Pulmonary artery endothelial cell (primary cell): ENCODE measurements at regions not wholly inside any gene's neighbourhood (a gene's known extent, or its start where the extent isn't known, plus 50 kb on each side); places are given as distances from the start of the nearest gene placed in this dataset.

Source experiments
- DNase-seq: peaks from one replicate; pipeline ENCODE4 v3.0.0-alpha.2; 2011; ENCODE audit warnings: low read depth, low spot score

GRCh38 chr2:72004201-72004915 lies 143.3 kb downstream of the CYP26B1 start:
- DNase-seq: no peak

DNA sequence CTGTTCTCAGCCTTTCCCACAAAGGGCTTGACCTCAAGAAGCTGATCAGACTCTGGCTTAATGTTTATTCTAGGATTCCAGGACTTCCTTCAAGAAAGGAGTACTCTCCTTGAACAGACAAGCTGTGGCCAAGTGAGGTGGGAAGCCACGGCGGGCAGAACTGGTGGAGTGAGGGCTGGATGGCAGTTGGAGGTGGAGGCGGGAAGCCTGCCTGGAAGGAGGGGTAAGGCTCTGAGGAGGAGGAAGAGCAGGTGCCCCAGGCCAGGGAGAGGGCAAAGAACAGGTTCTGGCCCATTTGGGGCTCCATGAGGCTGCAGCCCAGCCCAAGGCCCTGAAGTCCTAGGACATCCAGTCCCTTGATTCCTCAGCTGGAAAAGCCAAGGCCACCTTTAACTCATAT lies 143.9 kb downstream of the CYP26B1 start:
- no peak for DNase-seq

- DNase-seq: no peak
Observed at GRCh38 chr2:72003124-72003523, 144.5 kb downstream of the CYP26B1 start.

- no peak for DNase-seq
Observed at GRCh38 chr2:72001937-72002690, 145.5 kb downstream of the CYP26B1 start.

DNA sequence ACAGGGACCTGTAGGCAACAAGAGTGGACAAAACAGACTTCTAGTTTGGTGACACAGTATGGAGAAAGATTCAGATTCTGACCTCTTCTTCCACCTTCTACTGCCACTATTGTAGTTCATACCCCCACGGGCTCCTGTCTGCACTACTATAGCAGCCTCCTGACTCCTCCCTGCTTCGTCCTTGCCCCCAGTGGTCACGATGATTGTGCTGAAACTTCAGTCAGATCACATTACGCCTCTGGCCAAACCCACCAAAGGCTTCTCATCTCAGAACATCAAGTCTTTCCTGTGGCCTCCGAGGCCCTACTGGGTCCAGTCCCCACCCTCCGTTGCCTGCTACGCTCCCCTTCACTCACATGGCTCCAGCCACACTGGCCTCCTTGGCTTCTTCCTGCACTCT lies 147.6 kb downstream of the CYP26B1 start:
- no peak for DNase-seq

GRCh38 chr2:71999580-71999979 lies 148.1 kb downstream of the CYP26B1 start:
- DNase-seq: no peak

DNA sequence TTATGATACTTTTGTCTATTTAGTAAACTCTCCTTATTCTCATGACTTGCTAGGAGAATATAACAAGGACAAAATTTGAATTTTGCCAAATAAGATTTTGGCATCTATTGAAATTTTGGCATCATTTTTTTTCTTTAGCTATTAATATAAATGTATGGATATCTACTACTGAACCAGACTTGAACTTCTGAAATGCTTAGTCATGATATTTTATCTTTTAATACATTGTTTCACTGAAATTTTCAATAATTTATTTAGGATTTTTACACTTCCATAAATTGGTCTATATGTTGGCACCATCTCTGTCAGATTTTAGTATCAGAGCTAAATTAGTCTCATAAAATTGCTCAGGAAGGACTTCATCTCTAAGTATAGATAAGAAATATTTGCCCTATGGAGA lies 149.8 kb downstream of the CYP26B1 start:
- DNase-seq: no peak

DNA sequence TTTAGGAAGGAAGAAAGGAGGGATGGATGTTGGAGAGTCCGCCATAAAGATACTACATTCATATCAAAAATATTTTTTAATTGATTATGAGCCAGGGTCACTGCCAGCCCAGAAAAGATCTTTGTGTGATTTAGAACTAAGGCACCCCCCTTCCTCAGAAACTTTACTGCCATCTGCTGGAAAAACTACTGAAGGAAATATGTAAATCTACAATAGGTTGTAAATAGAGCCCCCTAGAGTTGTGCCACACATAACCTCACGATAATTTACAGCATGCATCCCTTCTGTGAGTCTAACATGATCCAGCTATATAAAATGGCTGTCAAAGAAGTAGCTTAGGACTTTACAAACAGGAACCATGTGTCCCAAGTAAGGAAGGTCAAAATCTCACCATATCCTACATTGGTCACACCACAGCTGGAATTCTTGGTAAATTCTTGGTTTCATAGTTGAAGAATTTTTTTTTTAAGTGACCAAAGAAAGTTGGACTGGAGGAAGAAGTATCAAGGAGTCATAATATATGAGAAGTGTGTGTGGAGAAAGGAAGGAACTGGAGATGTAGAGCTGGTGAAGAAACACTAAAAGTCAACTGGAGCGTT lies 152.5 kb downstream of the CYP26B1 start:
- DNase-seq: no peak

GRCh38 chr2:71992036-71992435 lies 155.6 kb downstream of the CYP26B1 start:
- no peak for DNase-seq

DNA sequence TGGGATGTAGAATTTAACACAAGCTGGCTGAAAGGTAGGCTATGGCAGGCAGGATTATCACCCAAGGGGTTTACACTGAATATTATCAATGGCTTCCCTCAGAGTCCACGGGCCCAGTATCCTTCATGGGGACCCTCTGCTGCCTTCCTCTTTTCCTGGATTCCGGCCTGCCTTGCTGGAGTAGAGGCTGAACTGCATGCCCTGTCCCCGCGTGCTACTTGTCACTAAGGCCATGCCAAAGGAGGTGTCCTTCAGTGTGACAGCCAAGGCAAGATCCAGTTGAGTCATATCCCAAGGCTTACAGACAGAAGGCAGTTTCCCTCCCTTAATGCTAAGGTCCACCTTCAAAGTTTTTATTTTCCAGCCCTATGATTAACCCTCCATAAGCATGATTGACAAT lies 156.3 kb downstream of the CYP26B1 start:
- no peak for DNase-seq

- DNase-seq: no peak
Observed at GRCh38 chr2:71990826-71991225, 156.8 kb downstream of the CYP26B1 start.

GRCh38 chr2:71990122-71990521 lies 157.5 kb downstream of the CYP26B1 start:
- DNase-seq: no peak

DNA sequence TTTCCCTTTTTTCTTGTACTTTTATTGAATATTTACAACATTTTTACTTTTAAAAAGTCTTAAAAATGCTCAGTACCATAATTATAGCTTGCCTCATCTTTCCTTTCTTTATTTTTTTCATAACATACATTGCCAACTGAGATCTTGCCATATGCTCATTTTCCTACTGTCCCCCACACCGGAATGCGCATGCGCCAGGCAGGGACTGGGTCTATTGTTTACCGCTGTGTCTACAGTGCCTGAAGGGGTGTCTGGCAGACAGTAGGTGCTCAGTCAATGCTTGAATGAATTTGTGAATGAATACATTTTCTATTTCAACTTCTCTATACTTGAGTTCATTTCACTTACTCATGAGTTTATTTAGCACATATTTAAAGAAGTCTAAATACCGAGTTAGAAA lies 158.0 kb downstream of the CYP26B1 start:
- no peak for DNase-seq

GRCh38 chr2:71988170-71988569 lies 159.5 kb downstream of the CYP26B1 start:
- no peak for DNase-seq

- DNase-seq: no peak
Observed at GRCh38 chr2:71976685-71977084, 171.0 kb downstream of the CYP26B1 start.

- no peak for DNase-seq
Observed at GRCh38 chr2:71974846-71975245, 172.8 kb downstream of the CYP26B1 start.

DNA sequence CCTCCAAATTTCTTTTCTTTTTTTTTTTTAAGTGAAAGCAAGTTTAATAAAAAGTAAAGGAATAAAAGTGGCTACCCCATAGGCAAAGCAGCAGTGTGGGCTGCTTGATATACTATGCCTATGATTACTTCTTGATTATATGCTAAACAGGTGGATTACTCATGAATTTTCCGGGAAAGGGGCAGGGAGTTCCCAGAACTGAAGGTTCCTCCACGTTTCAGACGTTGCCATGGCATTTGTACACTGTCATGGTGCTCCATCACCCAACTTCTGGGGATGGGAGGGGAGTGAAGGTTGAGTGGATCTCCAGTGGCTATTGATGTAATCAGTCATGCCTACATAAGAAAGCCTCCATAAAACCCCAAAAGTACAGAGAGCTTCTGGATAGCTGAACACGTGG lies 176.2 kb downstream of the CYP26B1 start:
- DNase-seq: no peak

DNA sequence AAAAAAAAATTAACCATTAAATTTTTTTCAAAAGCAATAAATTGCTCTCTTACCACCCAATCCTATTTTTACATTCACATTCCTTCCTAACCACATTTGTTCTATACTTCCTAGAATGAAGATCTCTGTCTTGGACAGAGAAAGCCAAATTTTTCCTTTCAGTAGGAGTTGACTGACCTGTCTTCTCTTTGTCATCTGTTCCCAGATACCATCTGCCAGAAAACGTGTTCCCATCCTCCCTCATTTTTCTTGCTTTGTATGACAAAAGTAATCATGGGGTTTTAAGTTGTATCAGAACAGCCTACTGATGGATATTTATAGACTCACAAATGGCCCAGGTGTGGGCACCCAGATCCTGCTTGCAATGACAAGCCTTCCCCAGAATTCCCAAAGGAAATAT lies 182.1 kb downstream of the CYP26B1 start:
- DNase-seq: no peak

- DNase-seq: no peak
Observed at GRCh38 chr2:71962911-71963694, 184.6 kb downstream of the CYP26B1 start.

DNA sequence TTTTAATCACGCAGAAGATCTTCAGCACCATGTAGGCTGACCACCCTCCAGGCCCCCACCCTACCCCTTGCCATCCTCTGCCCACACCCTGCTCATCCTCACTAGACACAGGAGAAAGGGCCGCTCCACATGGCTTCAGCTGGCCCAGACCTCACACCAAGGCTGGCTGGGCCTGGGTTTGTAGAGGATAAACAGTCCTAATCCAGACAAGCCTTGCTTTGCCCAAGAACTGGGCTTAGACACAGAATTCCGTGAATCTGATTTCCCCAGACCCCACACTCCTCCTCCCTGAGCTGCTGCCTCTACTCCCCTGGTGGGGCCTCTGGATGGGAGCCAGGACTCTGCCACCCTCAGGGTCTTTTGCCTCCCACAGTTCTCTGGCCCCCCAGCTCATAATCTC lies 185.3 kb downstream of the CYP26B1 start:
- no peak for DNase-seq

DNA sequence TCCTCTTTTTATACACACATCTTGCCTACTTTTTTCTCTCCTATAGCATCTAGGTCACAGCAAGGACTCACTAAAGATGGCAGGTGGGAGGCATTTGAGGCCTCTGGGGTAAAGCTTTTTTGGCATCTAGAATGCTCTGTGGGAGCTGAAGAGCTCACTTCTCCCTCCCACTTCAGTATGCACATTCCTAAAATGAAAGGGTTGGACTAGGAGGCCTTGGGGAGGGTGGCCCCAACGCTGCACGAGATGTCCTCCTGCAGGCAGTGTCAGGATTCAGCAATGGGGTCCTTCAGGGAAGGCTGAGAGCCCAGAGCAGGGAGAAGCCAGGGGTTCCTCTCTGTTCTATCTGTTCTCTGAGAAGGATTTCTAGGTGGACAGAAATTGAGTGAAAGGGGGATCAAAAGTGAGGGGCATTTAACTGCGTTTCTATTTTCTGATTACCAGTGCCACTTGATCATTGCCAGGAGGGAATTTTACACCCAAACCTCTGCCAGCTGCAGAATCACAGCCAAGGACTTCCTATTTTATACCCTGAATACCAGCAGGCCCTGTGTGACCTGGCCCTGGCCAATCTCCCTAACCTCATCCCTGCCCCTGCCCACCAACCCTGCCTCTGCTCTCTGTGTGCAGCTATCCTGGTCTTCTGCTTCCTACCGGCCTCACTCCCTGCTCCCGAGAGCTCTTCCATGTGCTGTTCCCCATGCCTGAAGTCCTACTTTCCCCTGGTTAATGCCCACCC lies 186.2 kb downstream of the CYP26B1 start:
- DNase-seq: no peak
